Activated CD8-positive, alpha-beta T cell treated with anti-CD3 and anti-CD28 coated beads for 36 hours (primary cell): ENCODE measurements at regions not wholly inside any gene's neighbourhood (a gene's known extent, or its start where the extent isn't known, plus 50 kb on each side); places are given as distances from the start of the nearest gene placed in this dataset.

Experiments
- ATAC-seq: fragments of 200-7000 bp; cut with Tn5 transposase; one replicate; pipeline ENCODE4 v1.10.0; 2021; ENCODE audit warnings: mild to moderate bottlenecking, moderate library complexity
- CTCF ChIA-PET: fragments of 350-600 bp; sonication (Branson Sonifier 250); formaldehyde crosslinking; loops from one replicate; lab custom pipeline; 2021; ENCODE audit warnings: antibody characterized with exemption; lab: Charles Lee
- POLR2A ChIA-PET: fragments of 350-600 bp; sonication (Branson Sonifier 250); formaldehyde crosslinking; loops from one replicate; lab custom pipeline; 2021; ENCODE audit warnings: antibody characterized with exemption; lab: Charles Lee
- DNase-seq: peaks from one replicate; pipeline ENCODE4 v3.0.0-alpha.2; 2020
- H3K27ac Mint-ChIP-seq: one replicate; pipeline ENCODE4 v1.8.0; 2021; ENCODE audit warnings: mild to moderate bottlenecking, mixed read lengths
- H3K27me3 Mint-ChIP-seq: one replicate; pipeline ENCODE4 v1.8.0; 2021; ENCODE audit warnings: mixed read lengths
- H3K36me3 Mint-ChIP-seq: one replicate; pipeline ENCODE4 v1.8.0; 2021; ENCODE audit warnings: low read depth, mixed read lengths
- H3K4me1 Mint-ChIP-seq: one replicate; pipeline ENCODE4 v1.8.0; 2021; ENCODE audit warnings: low read depth, mixed read lengths
- H3K4me3 Mint-ChIP-seq: one replicate; pipeline ENCODE4 v1.8.0; 2021; ENCODE audit warnings: mild to moderate bottlenecking, moderate library complexity, mixed read lengths
- H3K9me3 Mint-ChIP-seq: one replicate; pipeline ENCODE4 v1.8.0; 2021; ENCODE audit warnings: mixed read lengths
- intact Hi-C: fragments of 100-400 bp; cut with micrococcal nuclease; formaldehyde crosslinking; loops from one replicate; pipeline ENCODE4 v1.10.0; 2022
- TF ChIP-seq, protein P1 (sequence below): fragments of 200-600 bp; IDR thresholded peaks from one replicate; pipeline ENCODE4 v1.8.0; 2022; ENCODE audit warnings: antibody characterized with exemption, mild to moderate bottlenecking

DNA sequence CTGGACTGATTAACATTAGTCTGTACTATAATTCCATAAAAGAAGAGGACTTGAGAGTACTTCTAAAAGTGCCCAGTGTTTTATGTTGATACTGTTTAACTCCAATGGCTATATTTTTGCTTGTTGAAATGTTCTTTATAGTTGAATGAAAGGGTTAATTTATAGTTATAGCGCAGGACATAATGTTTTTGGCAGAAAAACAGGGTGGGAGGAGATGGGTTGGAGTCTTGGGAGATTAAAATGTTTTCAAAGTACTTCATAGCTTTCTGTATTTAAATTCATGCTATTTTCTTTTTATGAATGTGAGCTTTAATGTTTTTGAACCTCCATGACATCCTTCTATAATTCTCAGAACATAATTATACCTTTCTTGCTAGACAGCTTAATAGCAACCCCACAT lies 108.2 kb downstream of the CNTN3 start:
- ChIA-PET CTCF (no interaction called here), POLR2A (no interaction called here)
- no peak for DNase-seq
- Mint-ChIP-seq H3K27me3 (no peaks in the 10 kb centered on the region), H3K4me1 (no peaks in the 10 kb centered on the region), H3K9me3 (peaks cover 4% of the 10 kb centered on the region), H3K27ac (no peak overlapping the region), H3K36me3 (no peaks in the 10 kb centered on the region), H3K4me3 (no peak overlapping the region)
- TF ChIP-seq, protein P1, sequence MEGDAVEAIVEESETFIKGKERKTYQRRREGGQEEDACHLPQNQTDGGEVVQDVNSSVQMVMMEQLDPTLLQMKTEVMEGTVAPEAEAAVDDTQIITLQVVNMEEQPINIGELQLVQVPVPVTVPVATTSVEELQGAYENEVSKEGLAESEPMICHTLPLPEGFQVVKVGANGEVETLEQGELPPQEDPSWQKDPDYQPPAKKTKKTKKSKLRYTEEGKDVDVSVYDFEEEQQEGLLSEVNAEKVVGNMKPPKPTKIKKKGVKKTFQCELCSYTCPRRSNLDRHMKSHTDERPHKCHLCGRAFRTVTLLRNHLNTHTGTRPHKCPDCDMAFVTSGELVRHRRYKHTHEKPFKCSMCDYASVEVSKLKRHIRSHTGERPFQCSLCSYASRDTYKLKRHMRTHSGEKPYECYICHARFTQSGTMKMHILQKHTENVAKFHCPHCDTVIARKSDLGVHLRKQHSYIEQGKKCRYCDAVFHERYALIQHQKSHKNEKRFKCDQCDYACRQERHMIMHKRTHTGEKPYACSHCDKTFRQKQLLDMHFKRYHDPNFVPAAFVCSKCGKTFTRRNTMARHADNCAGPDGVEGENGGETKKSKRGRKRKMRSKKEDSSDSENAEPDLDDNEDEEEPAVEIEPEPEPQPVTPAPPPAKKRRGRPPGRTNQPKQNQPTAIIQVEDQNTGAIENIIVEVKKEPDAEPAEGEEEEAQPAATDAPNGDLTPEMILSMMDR: no peak
- no peak for ATAC-seq
- intact Hi-C loops: no loop called here

DNA sequence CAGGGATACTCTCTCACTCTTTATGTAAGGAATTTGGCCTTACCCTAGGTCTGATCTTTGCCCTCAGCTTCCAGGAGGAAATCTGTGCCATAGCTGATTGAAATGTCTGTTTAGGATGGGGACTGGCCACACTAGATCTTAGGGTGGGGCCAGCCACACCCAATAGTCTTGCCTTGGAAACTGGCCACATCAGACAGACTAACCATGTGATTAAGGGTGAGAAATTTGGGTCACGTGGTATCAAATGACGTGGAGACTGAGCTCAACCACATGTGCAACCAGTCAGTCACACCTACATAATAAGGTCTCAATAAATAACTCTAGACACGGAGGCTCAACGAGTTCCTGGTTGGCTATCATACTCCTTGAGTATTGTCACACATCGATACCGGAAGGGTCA lies 113.5 kb downstream of the CNTN3 start:
- Mint-ChIP-seq H3K4me1 (no peaks in the 10 kb centered on the region), H3K9me3 (peaks cover 6% of the 10 kb centered on the region), H3K27ac (no peak overlapping the region), H3K27me3 (no peaks in the 10 kb centered on the region), H3K4me3 (no peak overlapping the region), H3K36me3 (no peaks in the 10 kb centered on the region)
- ChIA-PET CTCF (no interaction called here), POLR2A (no interaction called here)
- no peak for ATAC-seq
- intact Hi-C loops: no loop called here
- no peak for DNase-seq
- TF ChIP-seq, protein P1: no peak

DNA sequence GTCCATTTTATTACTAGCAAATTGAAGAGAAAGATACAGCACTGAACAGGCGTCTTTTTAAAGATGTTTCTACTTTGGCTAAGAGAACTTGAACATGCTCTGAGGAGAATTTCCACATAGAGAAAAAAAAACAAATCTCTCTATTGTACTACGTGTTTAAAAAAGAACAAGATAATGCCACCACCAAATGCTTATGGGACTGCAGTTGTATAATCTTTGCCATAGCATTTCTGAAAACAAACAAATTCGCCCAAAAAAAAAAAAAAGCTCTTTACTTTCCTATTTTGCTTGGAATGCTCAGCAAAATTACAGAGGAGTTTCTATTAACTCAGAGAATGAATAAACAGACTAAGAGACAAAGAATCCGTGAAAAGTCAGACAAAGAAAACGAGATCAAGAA lies 114.2 kb downstream of the CNTN3 start:
- no peak overlapping the region for H3K27ac Mint-ChIP-seq
- intact Hi-C loops: no loop called here
- H3K4me3 Mint-ChIP-seq: no peak overlapping the region
- no peaks in the 10 kb centered on the region for H3K4me1 Mint-ChIP-seq
- CTCF ChIA-PET: no interaction called here
- peaks cover 6% of the 10 kb centered on the region for H3K9me3 Mint-ChIP-seq
- H3K36me3 Mint-ChIP-seq: no peaks in the 10 kb centered on the region
- DNase-seq (no peak), ATAC-seq (no peak)
- no peaks in the 10 kb centered on the region for H3K27me3 Mint-ChIP-seq
- TF ChIP-seq, protein P1: no peak
- POLR2A ChIA-PET: no interaction called here

DNA sequence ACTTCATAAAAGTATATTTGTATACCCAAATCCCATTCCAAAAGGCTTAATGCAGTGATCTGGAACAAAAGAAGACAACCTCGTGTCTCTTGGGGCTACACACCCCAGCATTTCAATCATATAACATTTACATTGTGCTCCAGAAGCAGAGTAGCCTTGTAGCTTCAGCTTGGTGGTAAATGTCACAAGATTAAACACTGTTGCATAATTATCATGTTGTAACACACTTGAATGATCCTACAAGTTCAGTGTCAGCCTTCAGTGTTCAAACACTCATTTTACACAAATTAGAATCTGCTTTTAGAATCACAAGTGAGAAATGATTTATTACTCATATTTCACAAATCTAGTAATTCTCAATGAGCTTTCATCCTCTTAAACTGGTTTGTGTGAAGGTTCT lies 122.6 kb downstream of the CNTN3 start:
- TF ChIP-seq, protein P1: no peak
- Mint-ChIP-seq H3K4me1 (no peaks in the 10 kb centered on the region), H3K4me3 (no peak overlapping the region), H3K36me3 (no peaks in the 10 kb centered on the region), H3K27me3 (no peaks in the 10 kb centered on the region), H3K27ac (no peak overlapping the region), H3K9me3 (peaks cover 1% of the 10 kb centered on the region)
- ChIA-PET CTCF (no interaction called here), POLR2A (no interaction called here)
- intact Hi-C loops: no loop called here
- no peak for ATAC-seq
- DNase-seq: no peak

DNA sequence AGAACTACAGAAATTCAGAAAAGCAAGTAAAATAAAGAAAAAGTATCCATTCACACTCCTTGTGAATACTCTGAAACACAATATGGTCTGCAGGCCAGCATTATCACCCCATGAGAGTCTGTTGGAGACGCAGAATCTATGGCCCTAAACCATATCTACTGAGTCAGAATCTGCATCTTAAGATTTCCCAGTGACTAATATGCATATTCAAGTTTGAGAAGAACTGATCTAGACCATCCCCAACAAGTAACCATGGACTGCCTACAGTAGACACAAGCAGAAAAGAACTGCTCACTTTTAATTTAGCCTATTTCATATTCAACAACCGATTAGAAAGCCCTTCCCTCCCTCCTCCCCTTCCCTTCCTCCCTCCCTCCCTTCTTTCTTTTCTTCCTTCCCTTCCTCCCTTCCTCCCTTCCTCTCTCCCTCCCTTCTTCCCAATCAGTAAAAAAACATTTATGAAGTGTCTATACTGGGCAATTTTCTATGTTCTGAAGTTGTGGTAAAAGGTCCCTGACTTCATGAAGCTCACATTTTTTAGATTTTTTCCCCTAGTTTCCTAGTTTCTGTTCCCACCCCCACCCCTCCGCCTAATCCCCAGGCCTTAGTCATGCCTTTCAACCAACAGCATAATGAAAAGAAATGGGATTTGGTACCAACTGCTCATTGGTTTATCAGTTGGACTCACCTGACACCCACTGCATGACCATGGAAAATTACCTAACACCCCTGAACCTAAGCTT lies 125.2 kb downstream of the CNTN3 start:
- no peak for ATAC-seq
- ChIA-PET CTCF (no interaction called here), POLR2A (no interaction called here)
- TF ChIP-seq, protein P1: no peak
- no peak overlapping the region for H3K27ac Mint-ChIP-seq
- H3K4me1 Mint-ChIP-seq: no peaks in the 10 kb centered on the region
- no peaks in the 10 kb centered on the region for H3K36me3 Mint-ChIP-seq
- intact Hi-C loops: no loop called here
- no peaks in the 10 kb centered on the region for H3K27me3 Mint-ChIP-seq
- H3K9me3 Mint-ChIP-seq: peaks cover 6% of the 10 kb centered on the region
- no peak overlapping the region for H3K4me3 Mint-ChIP-seq
- DNase-seq: no peak
